GM23338 (cell line): ENCODE measurements at regions not wholly inside any gene's neighbourhood (a gene's known extent, or its start where the extent isn't known, plus 50 kb on each side); places are given as distances from the start of the nearest gene placed in this dataset.

ENCODE experiments used
- CREB1 ChIP-seq: fragments of 250-450 bp; sonication (Bioruptor Pico); IDR thresholded peaks from 2 replicates; pipeline ENCODE4 v1.5.0; 2020; ENCODE audit warnings: low read depth, mild to moderate bottlenecking, moderate library complexity
- EZH2 ChIP-seq: fragments of 200-600 bp; sonication (generic); IDR thresholded peaks from one replicate; pipeline ENCODE4 v1.8.0; 2017; ENCODE audit warnings: antibody characterized with exemption, mild to moderate bottlenecking, low read depth; ENCODE audit not compliant: unreplicated experiment
- EZH2phosphoT487 ChIP-seq: fragments of 200-600 bp; sonication (generic); IDR thresholded peaks from one replicate; pipeline ENCODE4 v1.8.1; 2018; ENCODE audit warnings: antibody characterized with exemption; ENCODE audit not compliant: unreplicated experiment
- JUNB ChIP-seq: IDR thresholded peaks from one replicate; pipeline ENCODE4 v1.6.1; 2016; ENCODE audit warnings: antibody characterized with exemption; ENCODE audit not compliant: unreplicated experiment
- POLR2AphosphoS5 ChIP-seq: IDR thresholded peaks from 2 replicates; pipeline ENCODE4 v1.6.1; 2016; ENCODE audit warnings: antibody characterized with exemption, low read depth
- REST ChIP-seq: IDR thresholded peaks from one replicate; pipeline ENCODE4 v1.6.1; 2018; ENCODE audit warnings: antibody characterized with exemption; ENCODE audit not compliant: unreplicated experiment
- STAT1 ChIP-seq: IDR thresholded peaks from one replicate; pipeline ENCODE4 v1.6.1; 2016; ENCODE audit warnings: antibody characterized with exemption; ENCODE audit not compliant: unreplicated experiment
- ZNF114 ChIP-seq: fragments of 250-450 bp; sonication (Bioruptor Pico); IDR thresholded peaks from 2 replicates; pipeline ENCODE4 v1.5.0; 2020; ENCODE audit warnings: mild to moderate bottlenecking, moderate library complexity
- ZNF331 ChIP-seq: fragments of 250-450 bp; sonication (Bioruptor Pico); IDR thresholded peaks from 2 replicates; pipeline ENCODE4 v1.5.0; 2020; ENCODE audit warnings: low read depth, mild to moderate bottlenecking, moderate library complexity
- ZNF462 ChIP-seq: fragments of 250-450 bp; sonication (Bioruptor Pico); IDR thresholded peaks from 2 replicates; pipeline ENCODE4 v1.5.0; 2020; ENCODE audit warnings: mild to moderate bottlenecking, moderate library complexity
- TF ChIP-seq, protein P1 (sequence below), 2 experiments: fragments of 200-600 bp in 1 of 2; sonication (generic) in 1 of 2; conservative IDR thresholded peaks; 2 replicates each; pipeline versions ENCODE4 v1.5.1 to v1.6.1; 2016 to 2017; ENCODE audit warnings: antibody characterized with exemption in 2 of 2, low read depth in 2 of 2, mild to moderate bottlenecking in 2 of 2, moderate library complexity in 1 of 2
- TF ChIP-seq, protein P2 (sequence below): IDR thresholded peaks from 2 replicates; pipeline ENCODE4 v1.6.1; 2016; ENCODE audit warnings: antibody characterized with exemption

DNA sequence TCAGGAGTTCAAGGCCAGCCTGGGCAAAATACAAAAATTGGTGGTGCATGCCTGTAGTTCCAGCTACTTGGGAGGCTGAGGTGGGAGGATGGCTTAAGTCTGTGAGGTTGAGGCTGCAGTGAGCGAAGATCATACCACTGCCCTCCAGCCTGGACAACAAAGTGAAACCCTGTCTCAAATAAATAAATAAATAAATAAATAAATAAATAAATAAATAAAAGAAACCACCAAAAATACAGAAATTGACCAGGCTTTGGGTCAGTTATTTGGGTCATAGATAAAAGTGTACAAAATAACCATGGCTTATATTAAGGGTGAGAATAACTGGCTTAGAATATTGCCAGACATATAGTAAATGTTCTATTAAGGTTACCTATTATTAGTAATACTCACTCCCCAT lies 129.2 kb downstream of the NEUROD6 start:
- TF ChIP-seq POLR2AphosphoS5 (no peak), CREB1 (no peak), EZH2 (no peak), STAT1 (no peak), EZH2phosphoT487 (no peak), REST (no peak), ZNF114 (CRISPR knock-in tag) (no peak), JUNB (no peak), ZNF331 (no peak), ZNF462 (CRISPR knock-in tag) (no peak)
- TF ChIP-seq, protein P1, sequence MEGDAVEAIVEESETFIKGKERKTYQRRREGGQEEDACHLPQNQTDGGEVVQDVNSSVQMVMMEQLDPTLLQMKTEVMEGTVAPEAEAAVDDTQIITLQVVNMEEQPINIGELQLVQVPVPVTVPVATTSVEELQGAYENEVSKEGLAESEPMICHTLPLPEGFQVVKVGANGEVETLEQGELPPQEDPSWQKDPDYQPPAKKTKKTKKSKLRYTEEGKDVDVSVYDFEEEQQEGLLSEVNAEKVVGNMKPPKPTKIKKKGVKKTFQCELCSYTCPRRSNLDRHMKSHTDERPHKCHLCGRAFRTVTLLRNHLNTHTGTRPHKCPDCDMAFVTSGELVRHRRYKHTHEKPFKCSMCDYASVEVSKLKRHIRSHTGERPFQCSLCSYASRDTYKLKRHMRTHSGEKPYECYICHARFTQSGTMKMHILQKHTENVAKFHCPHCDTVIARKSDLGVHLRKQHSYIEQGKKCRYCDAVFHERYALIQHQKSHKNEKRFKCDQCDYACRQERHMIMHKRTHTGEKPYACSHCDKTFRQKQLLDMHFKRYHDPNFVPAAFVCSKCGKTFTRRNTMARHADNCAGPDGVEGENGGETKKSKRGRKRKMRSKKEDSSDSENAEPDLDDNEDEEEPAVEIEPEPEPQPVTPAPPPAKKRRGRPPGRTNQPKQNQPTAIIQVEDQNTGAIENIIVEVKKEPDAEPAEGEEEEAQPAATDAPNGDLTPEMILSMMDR (conservative IDR thresholded peaks at IDR 0.05; ENCODE audit: low read depth in 2 of 2): no peak
- TF ChIP-seq, protein P2, sequence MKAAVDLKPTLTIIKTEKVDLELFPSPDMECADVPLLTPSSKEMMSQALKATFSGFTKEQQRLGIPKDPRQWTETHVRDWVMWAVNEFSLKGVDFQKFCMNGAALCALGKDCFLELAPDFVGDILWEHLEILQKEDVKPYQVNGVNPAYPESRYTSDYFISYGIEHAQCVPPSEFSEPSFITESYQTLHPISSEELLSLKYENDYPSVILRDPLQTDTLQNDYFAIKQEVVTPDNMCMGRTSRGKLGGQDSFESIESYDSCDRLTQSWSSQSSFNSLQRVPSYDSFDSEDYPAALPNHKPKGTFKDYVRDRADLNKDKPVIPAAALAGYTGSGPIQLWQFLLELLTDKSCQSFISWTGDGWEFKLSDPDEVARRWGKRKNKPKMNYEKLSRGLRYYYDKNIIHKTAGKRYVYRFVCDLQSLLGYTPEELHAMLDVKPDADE: no peak
